Neural progenitor cell (in vitro differentiated cells): ENCODE measurements at regions not wholly inside any gene's neighbourhood (a gene's known extent, or its start where the extent isn't known, plus 50 kb on each side); places are given as distances from the start of the nearest gene placed in this dataset.

ENCODE experiments used
- DNase-seq: peaks from one replicate; pipeline ENCODE4 v3.0.0-alpha.2; 2016; ENCODE audit warnings: low spot score
- H2AFZ ChIP-seq: fragments of 200-600 bp; sonication (generic); replicated peaks from 2 replicates; pipeline ENCODE4 v1.6.1; 2016; ENCODE audit warnings: antibody characterized with exemption
- H3F3A ChIP-seq: fragments of 200-600 bp; sonication (generic); 2 replicates; pipeline ENCODE4 v1.6.1; 2016; ENCODE audit warnings: antibody characterized with exemption, low read depth
- H3K27ac ChIP-seq: fragments of 200-600 bp; sonication (generic); 2 replicates; pipeline ENCODE4 v1.5.1; 2016; ENCODE audit warnings: mild to moderate bottlenecking
- H3K27me3 ChIP-seq: fragments of 200-600 bp; sonication (generic); 2 replicates; pipeline ENCODE4 v1.6.1; 2016; ENCODE audit warnings: mild to moderate bottlenecking, moderate library complexity
- H3K36me3 ChIP-seq: fragments of 200-600 bp; sonication (generic); 2 replicates; pipeline ENCODE4 v1.5.1; 2016
- H3K4me1 ChIP-seq: fragments of 200-600 bp; sonication (generic); 2 replicates; pipeline ENCODE4 v1.6.1; 2016; ENCODE audit warnings: mixed run types
- H3K4me2 ChIP-seq: fragments of 200-600 bp; sonication (generic); 2 replicates; pipeline ENCODE4 v1.6.1; 2016
- H3K4me3 ChIP-seq: fragments of 200-600 bp; sonication (generic); 2 replicates; pipeline ENCODE4 v1.5.1; 2016
- H3K79me2 ChIP-seq: fragments of 200-600 bp; sonication (generic); 2 replicates; pipeline ENCODE4 v1.6.1; 2016; ENCODE audit warnings: low read depth
- H3K9ac ChIP-seq: fragments of 200-600 bp; sonication (generic); 2 replicates; pipeline ENCODE4 v1.6.1; 2016
- H3K9me3 ChIP-seq: fragments of 200-600 bp; sonication (generic); 2 replicates; pipeline ENCODE4 v1.5.1; 2016; ENCODE audit warnings: low read depth
- H4K20me1 ChIP-seq: fragments of 200-600 bp; sonication (generic); 2 replicates; pipeline ENCODE4 v1.6.1; 2016; ENCODE audit warnings: low read depth
- H3K27ac Mint-ChIP-seq: 3 replicates; pipeline ENCODE4 v1.8.0; 2021; ENCODE audit warnings: mixed read lengths
- H3K27me3 Mint-ChIP-seq: 2 replicates; pipeline ENCODE4 v1.8.0; 2022; ENCODE audit warnings: low read depth, mild to moderate bottlenecking, inconsistent platforms, moderate library complexity, mixed read lengths; ENCODE audit not compliant: insufficient read depth
- H3K36me3 Mint-ChIP-seq: 3 replicates; pipeline ENCODE4 v1.8.0; 2021; ENCODE audit warnings: mixed read lengths
- H3K4me1 Mint-ChIP-seq: 3 replicates; pipeline ENCODE4 v1.8.0; 2021; ENCODE audit warnings: mixed read lengths
- H3K4me3 Mint-ChIP-seq: 3 replicates; pipeline ENCODE4 v1.8.0; 2021; ENCODE audit warnings: mild to moderate bottlenecking, moderate library complexity, mixed read lengths
- H3K9me3 Mint-ChIP-seq: 3 replicates; pipeline ENCODE4 v1.8.0; 2020; ENCODE audit warnings: mixed read lengths
- EZH2 ChIP-seq: fragments of 200-600 bp; sonication (generic); IDR thresholded peaks from 2 replicates; pipeline ENCODE4 v1.6.1; 2017; ENCODE audit warnings: antibody characterized with exemption, mild to moderate bottlenecking, moderate library complexity
- EZH2phosphoT487 ChIP-seq: fragments of 200-600 bp; sonication (generic); IDR thresholded peaks from 2 replicates; pipeline ENCODE4 v1.6.1; 2017; ENCODE audit warnings: antibody characterized with exemption
- TF ChIP-seq, protein P1 (sequence below): fragments of 200-600 bp; sonication (generic); IDR thresholded peaks from 2 replicates; pipeline ENCODE4 v1.5.1; 2017; ENCODE audit warnings: antibody characterized with exemption, mild to moderate bottlenecking

- H3K9ac ChIP-seq, result no peak overlapping the region
These were observed 96.2 kb upstream of the BOD1 start for GRCh38 chr5:173712609-173713175.

DNA sequence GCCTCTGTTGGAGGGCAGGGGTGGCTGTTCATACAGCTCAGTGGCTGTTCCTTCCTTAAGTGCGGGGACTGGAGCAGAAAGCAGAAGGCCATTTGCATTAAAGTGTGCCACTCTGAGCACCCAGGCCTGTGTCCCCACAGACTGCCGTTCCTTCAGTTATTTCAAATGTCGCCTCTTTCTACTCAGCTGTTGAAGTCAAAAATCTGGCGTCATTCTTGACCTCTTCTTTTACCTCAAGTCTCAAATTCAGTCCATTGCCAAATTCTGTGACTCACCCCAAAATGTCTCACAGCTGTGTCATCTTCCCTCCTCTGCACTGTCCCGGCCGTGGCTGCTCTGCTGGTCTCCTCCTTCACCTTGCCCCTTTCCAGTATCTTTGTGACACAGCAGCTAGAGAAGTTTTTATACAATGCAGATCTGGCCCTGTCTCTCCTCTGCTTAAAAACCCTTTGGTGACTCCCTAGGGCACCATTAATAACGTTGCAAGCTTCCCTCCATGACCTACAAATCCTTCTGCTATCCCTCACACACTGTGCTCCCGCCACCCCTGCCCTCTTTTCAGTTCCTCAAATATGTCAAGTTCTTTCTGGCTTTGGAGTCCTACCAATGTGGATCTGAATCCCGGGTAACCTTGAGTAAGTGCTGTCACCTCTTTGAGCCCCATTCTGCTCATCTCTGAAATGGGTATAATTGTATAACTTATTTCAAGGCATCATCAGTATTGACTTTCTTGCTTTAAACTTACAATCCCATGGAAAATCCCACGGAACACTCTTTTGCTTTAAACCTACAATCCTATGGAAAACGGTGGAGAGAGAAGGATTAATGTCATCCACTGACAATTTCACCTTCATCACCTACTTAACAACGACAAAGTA is 98.3 kb upstream of the BOD1 start:
- H3K27me3 ChIP-seq, result no peaks in the 10 kb centered on the region
- peaks cover 11% of the 10 kb centered on the region for H3K4me1 ChIP-seq
- H3K4me3 ChIP-seq, result no peak overlapping the region
- TF ChIP-seq EZH2phosphoT487 (no peak), EZH2 (no peak)
- no peak overlapping the region for H3K9ac ChIP-seq
- no peaks in the 10 kb centered on the region for H3F3A ChIP-seq
- no peaks in the 10 kb centered on the region for H3K36me3 ChIP-seq
- Mint-ChIP-seq H3K4me3 (no peak overlapping the region), H3K36me3 (no peaks in the 10 kb centered on the region), H3K9me3 (no peaks in the 10 kb centered on the region), H3K27me3 (peaks cover 11% of the 10 kb centered on the region), H3K4me1 (peaks cover 27% of the 10 kb centered on the region), H3K27ac (no peak overlapping the region)
- no peak overlapping the region for H2AFZ ChIP-seq
- H3K79me2 ChIP-seq, result no peaks in the 10 kb centered on the region
- H3K4me2 ChIP-seq, result no peak overlapping the region
- DNase-seq, result no peak
- H3K9me3 ChIP-seq, result no peaks in the 10 kb centered on the region
- H3K27ac ChIP-seq, result no peak overlapping the region
- no peaks in the 10 kb centered on the region for H4K20me1 ChIP-seq

More at GRCh38 chr5:173712609-173713175, 96.2 kb upstream of the BOD1 start:
- Histone ChIP-seq H3K9me3 (no peaks in the 10 kb centered on the region), H4K20me1 (no peaks in the 10 kb centered on the region), H3K27ac (no peak overlapping the region), H3K4me1 (peaks cover 8% of the 10 kb centered on the region), H3K4me3 (no peak overlapping the region), H3K79me2 (no peaks in the 10 kb centered on the region), H3F3A (no peaks in the 10 kb centered on the region), H3K36me3 (no peaks in the 10 kb centered on the region), H3K4me2 (no peak overlapping the region), H2AFZ (peak overlapping the region; percentile 34), H3K27me3 (no peaks in the 10 kb centered on the region)
- peaks cover 10% of the 10 kb centered on the region for H3K27me3 Mint-ChIP-seq
- H3K36me3 Mint-ChIP-seq, result no peaks in the 10 kb centered on the region
- H3K9me3 Mint-ChIP-seq, result no peaks in the 10 kb centered on the region
- peaks cover 31% of the 10 kb centered on the region for H3K4me1 Mint-ChIP-seq
- TF ChIP-seq, protein P1, sequence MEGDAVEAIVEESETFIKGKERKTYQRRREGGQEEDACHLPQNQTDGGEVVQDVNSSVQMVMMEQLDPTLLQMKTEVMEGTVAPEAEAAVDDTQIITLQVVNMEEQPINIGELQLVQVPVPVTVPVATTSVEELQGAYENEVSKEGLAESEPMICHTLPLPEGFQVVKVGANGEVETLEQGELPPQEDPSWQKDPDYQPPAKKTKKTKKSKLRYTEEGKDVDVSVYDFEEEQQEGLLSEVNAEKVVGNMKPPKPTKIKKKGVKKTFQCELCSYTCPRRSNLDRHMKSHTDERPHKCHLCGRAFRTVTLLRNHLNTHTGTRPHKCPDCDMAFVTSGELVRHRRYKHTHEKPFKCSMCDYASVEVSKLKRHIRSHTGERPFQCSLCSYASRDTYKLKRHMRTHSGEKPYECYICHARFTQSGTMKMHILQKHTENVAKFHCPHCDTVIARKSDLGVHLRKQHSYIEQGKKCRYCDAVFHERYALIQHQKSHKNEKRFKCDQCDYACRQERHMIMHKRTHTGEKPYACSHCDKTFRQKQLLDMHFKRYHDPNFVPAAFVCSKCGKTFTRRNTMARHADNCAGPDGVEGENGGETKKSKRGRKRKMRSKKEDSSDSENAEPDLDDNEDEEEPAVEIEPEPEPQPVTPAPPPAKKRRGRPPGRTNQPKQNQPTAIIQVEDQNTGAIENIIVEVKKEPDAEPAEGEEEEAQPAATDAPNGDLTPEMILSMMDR, result no peak
- no peak for TF ChIP-seq EZH2
- TF ChIP-seq EZH2phosphoT487, result no peak
- DNase-seq, result no peak
- no peak overlapping the region for H3K27ac Mint-ChIP-seq
- H3K4me3 Mint-ChIP-seq, result no peak overlapping the region

DNA sequence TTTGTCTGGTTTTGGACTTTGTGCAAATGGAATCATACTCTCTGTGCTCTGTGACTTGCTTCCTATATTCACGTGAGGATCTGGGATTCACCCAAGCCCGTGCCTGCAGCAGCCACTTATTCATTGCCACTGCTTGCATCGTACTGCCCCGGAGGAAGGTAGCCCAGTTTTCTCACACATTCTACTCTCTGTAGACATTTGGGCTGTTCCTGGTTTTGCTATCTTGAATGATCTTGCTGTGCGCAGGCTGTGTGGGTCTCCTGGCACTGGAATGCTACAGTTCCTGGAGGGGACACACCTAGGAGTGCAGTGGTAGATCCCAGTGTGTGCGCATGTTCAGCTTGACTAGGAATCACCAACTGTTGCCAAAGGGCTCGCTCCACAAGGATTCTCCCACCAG is 99.2 kb upstream of the BOD1 start:
- Histone ChIP-seq H4K20me1 (no peaks in the 10 kb centered on the region), H2AFZ (no peak overlapping the region), H3K9ac (no peak overlapping the region), H3K9me3 (no peaks in the 10 kb centered on the region), H3K4me1 (peaks cover 19% of the 10 kb centered on the region), H3K4me3 (no peak overlapping the region), H3K79me2 (no peaks in the 10 kb centered on the region), H3K36me3 (no peaks in the 10 kb centered on the region), H3K27ac (no peak overlapping the region), H3K27me3 (no peaks in the 10 kb centered on the region), H3K4me2 (no peak overlapping the region), H3F3A (no peaks in the 10 kb centered on the region)
- DNase-seq, result no peak
- H3K9me3 Mint-ChIP-seq, result no peaks in the 10 kb centered on the region
- H3K36me3 Mint-ChIP-seq, result no peaks in the 10 kb centered on the region
- no peak for TF ChIP-seq EZH2
- TF ChIP-seq, protein P1, result no peak
- no peak for TF ChIP-seq EZH2phosphoT487
- peak overlapping the region; percentile 84 for H3K27ac Mint-ChIP-seq
- no peak overlapping the region for H3K4me3 Mint-ChIP-seq
- H3K4me1 Mint-ChIP-seq, result peaks cover 30% of the 10 kb centered on the region
- peaks cover 11% of the 10 kb centered on the region for H3K27me3 Mint-ChIP-seq
